HG02571 (cell line): ENCODE measurements at regions not wholly inside any gene's neighbourhood (a gene's known extent, or its start where the extent isn't known, plus 50 kb on each side); places are given as distances from the start of the nearest gene placed in this dataset.
"Not testable (repeated sequence)": the region's sequence is repeated elsewhere in the genome, so short reads cannot be mapped to it uniquely, and the experiment has no call there.

Experiments
- ATAC-seq: cut with Tn5 transposase; IDR thresholded peaks from one replicate; pipeline ENCODE4 v1.9.1; 2021; ENCODE audit warnings: mild to moderate bottlenecking, moderate library complexity; ENCODE audit not compliant: unreplicated experiment

GRCh38 chr2:52512760-52513159 lies 1254.8 kb upstream of the CHAC2 start:
- no peak for ATAC-seq

GRCh38 chr2:52510432-52510831 lies 1257.2 kb upstream of the CHAC2 start:
- no peak for ATAC-seq

GRCh38 chr2:52502476-52502860 lies 1265.1 kb upstream of the CHAC2 start:
- no peak for ATAC-seq

GRCh38 chr2:52501715-52502475 lies 1265.7 kb upstream of the CHAC2 start:
- ATAC-seq, result no peak

GRCh38 chr2:52500561-52500960 lies 1267.0 kb upstream of the CHAC2 start:
- ATAC-seq, result no peak

GRCh38 chr2:52498077-52498750 lies 1269.4 kb upstream of the CHAC2 start:
- ATAC-seq, result no peak

GRCh38 chr2:52495816-52496215 lies 1271.8 kb upstream of the CHAC2 start:
- no peak for ATAC-seq

- ATAC-seq, result no peak
Measured at GRCh38 chr2:52477166-52477565, 1290.4 kb upstream of the CHAC2 start.

GRCh38 chr2:52475590-52475989 lies 1292.0 kb upstream of the CHAC2 start:
- no peak for ATAC-seq

- no peak for ATAC-seq
Measured at GRCh38 chr2:52474091-52474490, 1293.5 kb upstream of the CHAC2 start.

GRCh38 chr2:52473526-52473925 lies 1294.1 kb upstream of the CHAC2 start:
- ATAC-seq, result no peak

GRCh38 chr2:52470457-52470856 lies 1297.1 kb upstream of the CHAC2 start:
- not testable (repeated sequence) for ATAC-seq

- no peak for ATAC-seq
Measured at GRCh38 chr2:52467189-52467588, 1300.4 kb upstream of the CHAC2 start.

GRCh38 chr2:52465287-52465686 lies 1302.3 kb upstream of the CHAC2 start:
- ATAC-seq, result no peak

- ATAC-seq, result no peak
Measured at GRCh38 chr2:52463457-52463856, 1304.1 kb upstream of the CHAC2 start.

- no peak for ATAC-seq
Measured at GRCh38 chr2:52456561-52457377, 1310.8 kb upstream of the CHAC2 start.

- no peak for ATAC-seq
Measured at GRCh38 chr2:52454962-52455361, 1312.6 kb upstream of the CHAC2 start.

GRCh38 chr2:52452201-52452600 lies 1315.4 kb upstream of the CHAC2 start:
- no peak for ATAC-seq

GRCh38 chr2:52445686-52446085 lies 1321.9 kb upstream of the CHAC2 start:
- no peak for ATAC-seq

- ATAC-seq, result no peak
Measured at GRCh38 chr2:52431352-52431760, 1336.2 kb upstream of the CHAC2 start.

- no peak for ATAC-seq
Measured at GRCh38 chr2:52429740-52430139, 1337.9 kb upstream of the CHAC2 start.

GRCh38 chr2:52429171-52429570 lies 1338.4 kb upstream of the CHAC2 start:
- no peak for ATAC-seq
